ENCODE measurements at regions not wholly inside any gene's neighbourhood (a gene's known extent, or its start where the extent isn't known, plus 50 kb on each side); places are given as distances from the start of the nearest gene placed in this dataset.

DNA sequence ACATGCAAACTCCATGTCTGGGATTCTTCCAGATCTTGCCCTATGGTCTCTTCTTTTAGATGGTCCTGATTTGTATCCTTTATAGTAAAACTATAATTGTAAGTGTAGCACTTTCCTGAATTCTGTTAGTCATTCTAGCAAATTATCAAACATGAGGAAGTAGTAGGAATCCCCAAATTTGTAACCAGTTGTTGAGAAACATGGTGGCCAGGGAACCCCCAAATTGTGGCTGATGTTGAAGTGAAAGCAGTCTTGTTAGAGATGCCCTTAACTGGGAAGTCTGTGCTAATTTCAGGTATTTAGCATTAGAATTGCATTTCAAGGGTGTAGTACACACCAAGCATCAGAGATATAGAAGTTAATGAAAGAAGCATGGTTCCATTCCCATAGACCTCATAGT lies 180.4 kb upstream of the STT3B start:
- no peaks in the 10 kb centered on the region for H3K79me2 ChIP-seq (ENCODE audit: insufficient read depth, low read depth)
- no peak overlapping the region for H2AFZ ChIP-seq (ENCODE audit: low read depth)
- no peak overlapping the region for H3K4me2 ChIP-seq
- H4K20me1 ChIP-seq (ENCODE audit: insufficient read depth), result no peaks in the 10 kb centered on the region
- H3K4me3 ChIP-seq (IDR thresholded peaks at IDR 0.05; ENCODE audit: insufficient read depth, low read depth, low read length), result no peak overlapping the region
- TF ChIP-seq, protein P1, sequence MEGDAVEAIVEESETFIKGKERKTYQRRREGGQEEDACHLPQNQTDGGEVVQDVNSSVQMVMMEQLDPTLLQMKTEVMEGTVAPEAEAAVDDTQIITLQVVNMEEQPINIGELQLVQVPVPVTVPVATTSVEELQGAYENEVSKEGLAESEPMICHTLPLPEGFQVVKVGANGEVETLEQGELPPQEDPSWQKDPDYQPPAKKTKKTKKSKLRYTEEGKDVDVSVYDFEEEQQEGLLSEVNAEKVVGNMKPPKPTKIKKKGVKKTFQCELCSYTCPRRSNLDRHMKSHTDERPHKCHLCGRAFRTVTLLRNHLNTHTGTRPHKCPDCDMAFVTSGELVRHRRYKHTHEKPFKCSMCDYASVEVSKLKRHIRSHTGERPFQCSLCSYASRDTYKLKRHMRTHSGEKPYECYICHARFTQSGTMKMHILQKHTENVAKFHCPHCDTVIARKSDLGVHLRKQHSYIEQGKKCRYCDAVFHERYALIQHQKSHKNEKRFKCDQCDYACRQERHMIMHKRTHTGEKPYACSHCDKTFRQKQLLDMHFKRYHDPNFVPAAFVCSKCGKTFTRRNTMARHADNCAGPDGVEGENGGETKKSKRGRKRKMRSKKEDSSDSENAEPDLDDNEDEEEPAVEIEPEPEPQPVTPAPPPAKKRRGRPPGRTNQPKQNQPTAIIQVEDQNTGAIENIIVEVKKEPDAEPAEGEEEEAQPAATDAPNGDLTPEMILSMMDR (conservative IDR thresholded peaks at IDR 0.05; ENCODE audit: low read depth, low read length), result no peak
- H3K4me1 ChIP-seq (ENCODE audit: low read depth, poor library complexity, severe bottlenecking), result no peaks in the 10 kb centered on the region
- no peaks in the 10 kb centered on the region for H3K36me3 ChIP-seq (ENCODE audit: insufficient read depth)
- H3K27me3 ChIP-seq (ENCODE audit: insufficient read depth, low read depth), result no peaks in the 10 kb centered on the region
- no peak overlapping the region for H3K27ac ChIP-seq
- no peak overlapping the region for H3K9ac ChIP-seq

GRCh38 chr3:31353166-31353565 lies 179.6 kb upstream of the STT3B start:
- Histone ChIP-seq H3K9ac (no peak overlapping the region), H4K20me1 (ENCODE audit: insufficient read depth) (no peaks in the 10 kb centered on the region), H3K4me1 (ENCODE audit: low read depth, poor library complexity, severe bottlenecking) (no peaks in the 10 kb centered on the region), H3K4me3 (IDR thresholded peaks at IDR 0.05; ENCODE audit: insufficient read depth, low read depth, low read length) (no peak overlapping the region), H2AFZ (ENCODE audit: low read depth) (no peak overlapping the region), H3K79me2 (ENCODE audit: insufficient read depth, low read depth) (no peaks in the 10 kb centered on the region), H3K27me3 (ENCODE audit: insufficient read depth, low read depth) (no peaks in the 10 kb centered on the region), H3K4me2 (no peak overlapping the region), H3K27ac (no peak overlapping the region), H3K36me3 (ENCODE audit: insufficient read depth) (no peaks in the 10 kb centered on the region)
- TF ChIP-seq, protein P1 (conservative IDR thresholded peaks at IDR 0.05; ENCODE audit: low read depth, low read length), result no peak

DNA sequence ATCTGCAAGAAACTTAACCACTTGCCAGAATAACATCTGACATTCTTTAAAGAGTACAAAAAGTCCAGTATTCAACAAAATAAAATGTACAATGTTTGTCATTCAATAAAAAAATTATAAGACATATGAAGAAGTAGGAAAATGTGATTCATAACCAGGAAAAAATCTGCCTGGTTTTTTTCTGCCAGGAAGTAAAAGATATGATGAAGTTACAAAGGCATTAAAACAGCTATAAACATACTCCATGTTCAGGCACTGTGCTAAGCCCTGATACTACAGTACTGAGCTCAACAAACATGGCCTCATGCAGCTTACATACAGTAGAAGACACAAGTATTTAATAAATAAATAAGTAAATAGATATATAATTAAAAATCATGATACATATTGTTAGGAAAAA lies 178.4 kb upstream of the STT3B start:
- Histone ChIP-seq H3K4me3 (IDR thresholded peaks at IDR 0.05; ENCODE audit: insufficient read depth, low read depth, low read length) (no peak overlapping the region), H3K27me3 (ENCODE audit: insufficient read depth, low read depth) (no peaks in the 10 kb centered on the region), H2AFZ (ENCODE audit: low read depth) (no peak overlapping the region)

GRCh38 chr3:31355807-31356206 lies 176.9 kb upstream of the STT3B start:
- no peak overlapping the region for H3K9ac ChIP-seq

More for the DNA sequence above, 178.4 kb upstream of the STT3B start:
- Histone ChIP-seq H3K79me2 (ENCODE audit: insufficient read depth, low read depth) (no peaks in the 10 kb centered on the region), H3K4me2 (no peak overlapping the region), H4K20me1 (ENCODE audit: insufficient read depth) (no peaks in the 10 kb centered on the region), H3K4me1 (ENCODE audit: low read depth, poor library complexity, severe bottlenecking) (no peaks in the 10 kb centered on the region), H3K36me3 (ENCODE audit: insufficient read depth) (no peaks in the 10 kb centered on the region), H3K27ac (no peak overlapping the region), H3K9ac (no peak overlapping the region)
- TF ChIP-seq, protein P1 (conservative IDR thresholded peaks at IDR 0.05; ENCODE audit: low read depth, low read length), result no peak

More at GRCh38 chr3:31355807-31356206, 176.9 kb upstream of the STT3B start:
- no peaks in the 10 kb centered on the region for H4K20me1 ChIP-seq (ENCODE audit: insufficient read depth)
- no peak overlapping the region for H3K4me3 ChIP-seq (IDR thresholded peaks at IDR 0.05; ENCODE audit: insufficient read depth, low read depth, low read length)
- no peaks in the 10 kb centered on the region for H3K27me3 ChIP-seq (ENCODE audit: insufficient read depth, low read depth)
- H3K36me3 ChIP-seq (ENCODE audit: insufficient read depth), result no peaks in the 10 kb centered on the region
- no peak overlapping the region for H3K4me2 ChIP-seq
- no peaks in the 10 kb centered on the region for H3K4me1 ChIP-seq (ENCODE audit: low read depth, poor library complexity, severe bottlenecking)
- no peak overlapping the region for H2AFZ ChIP-seq (ENCODE audit: low read depth)
- no peak overlapping the region for H3K27ac ChIP-seq
- TF ChIP-seq, protein P1 (conservative IDR thresholded peaks at IDR 0.05; ENCODE audit: low read depth, low read length), result no peak
- H3K79me2 ChIP-seq (ENCODE audit: insufficient read depth, low read depth), result no peaks in the 10 kb centered on the region
